ENCODE measurements at regions not wholly inside any gene's neighbourhood (a gene's known extent, or its start where the extent isn't known, plus 50 kb on each side); places are given as distances from the start of the nearest gene placed in this dataset.

DNA sequence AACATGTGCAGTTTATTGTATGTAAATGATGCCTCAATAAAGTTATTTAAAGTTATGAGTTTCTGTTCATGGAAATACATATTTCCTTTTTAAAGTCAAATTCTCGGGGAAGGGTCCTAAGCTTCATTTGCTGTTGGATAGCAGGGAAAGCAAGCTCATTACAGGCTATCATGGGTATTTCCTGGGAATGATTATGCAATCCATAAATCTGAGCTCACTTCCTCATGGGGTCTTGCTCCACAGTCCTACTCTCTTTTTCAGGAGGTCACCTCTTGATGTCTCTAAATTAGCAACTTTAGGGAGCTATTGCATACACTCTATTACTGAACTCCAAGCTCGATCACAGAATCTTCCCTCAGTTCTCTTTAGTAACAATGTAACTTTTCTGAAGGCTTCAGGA, 69.9 kb upstream of the TP63 start:
- ChIA-PET POLR2A (no interaction called here), CTCF (no interaction called here)
- Histone ChIP-seq H3K4me1 (ENCODE audit: control extremely low read depth in 1 of 4, control insufficient read depth in 4 of 4, insufficient read depth in 4 of 4, low read length in 3 of 4) (no peaks in the 10 kb centered on the region), H3K36me3 (ENCODE audit: control insufficient read depth in 4 of 4, insufficient read depth in 4 of 4, low read length in 3 of 4) (no peaks in the 10 kb centered on the region), H3K27me3 (replicated peaks in 2 of 5; ENCODE audit: control insufficient read depth in 4 of 5, insufficient read depth in 5 of 5, low read length in 4 of 5) (no peaks in the 10 kb centered on the region), H3K27ac (ENCODE audit: insufficient read depth in 1 of 2, low read depth in 1 of 2, low read length in 2 of 2, poor library complexity in 1 of 2, severe bottlenecking in 2 of 2) (no peak overlapping the region), H3K4me3 (ENCODE audit: control insufficient read depth in 1 of 7, extremely low read depth in 1 of 7, insufficient read depth in 4 of 7, low read depth in 2 of 7, low read length in 6 of 7) (no peak overlapping the region), H3K9me3 (ENCODE audit: control extremely low read depth in 1 of 5, control insufficient read depth in 4 of 5, insufficient read depth in 2 of 5, low read depth in 1 of 5, low read length in 4 of 5) (no peaks in the 10 kb centered on the region)
- DNase-seq: no peak
- WGBS (ENCODE audit: insufficient coverage): no CpG with 5 or more reads among the region's 2 CpGs

GRCh38 chr3:189563853-189564563, 67.2 kb upstream of the TP63 start:
- ChIA-PET POLR2A (no interaction called here), CTCF (no interaction called here)
- H3K36me3 ChIP-seq (ENCODE audit: control insufficient read depth in 4 of 4, insufficient read depth in 4 of 4, low read length in 3 of 4): no peaks in the 10 kb centered on the region
- H3K9me3 ChIP-seq (ENCODE audit: control extremely low read depth in 1 of 5, control insufficient read depth in 4 of 5, insufficient read depth in 2 of 5, low read depth in 1 of 5, low read length in 4 of 5): no peaks in the 10 kb centered on the region
- no peaks in the 10 kb centered on the region for H3K27me3 ChIP-seq (replicated peaks in 2 of 5; ENCODE audit: control insufficient read depth in 4 of 5, insufficient read depth in 5 of 5, low read length in 4 of 5)
- WGBS (ENCODE audit: insufficient coverage): 77% methylated on average over 5 of the region's 6 CpGs
- no peaks in the 10 kb centered on the region for H3K4me1 ChIP-seq (ENCODE audit: control extremely low read depth in 1 of 4, control insufficient read depth in 4 of 4, insufficient read depth in 4 of 4, low read length in 3 of 4)
- no peak overlapping the region for H3K4me3 ChIP-seq (ENCODE audit: control insufficient read depth in 1 of 7, extremely low read depth in 1 of 7, insufficient read depth in 4 of 7, low read depth in 2 of 7, low read length in 6 of 7)
- no peak overlapping the region for H3K27ac ChIP-seq (ENCODE audit: insufficient read depth in 1 of 2, low read depth in 1 of 2, low read length in 2 of 2, poor library complexity in 1 of 2, severe bottlenecking in 2 of 2)
- peak in 1 of 3 donors; percentile 4 for DNase-seq

GRCh38 chr3:189566550-189567130, 64.5 kb upstream of the TP63 start:
- CTCF ChIA-PET: no interaction called here
- Histone ChIP-seq H3K27ac (ENCODE audit: insufficient read depth in 1 of 2, low read depth in 1 of 2, low read length in 2 of 2, poor library complexity in 1 of 2, severe bottlenecking in 2 of 2) (no peak overlapping the region), H3K4me3 (ENCODE audit: control insufficient read depth in 1 of 7, extremely low read depth in 1 of 7, insufficient read depth in 4 of 7, low read depth in 2 of 7, low read length in 6 of 7) (no peak overlapping the region), H3K9me3 (ENCODE audit: control extremely low read depth in 1 of 5, control insufficient read depth in 4 of 5, insufficient read depth in 2 of 5, low read depth in 1 of 5, low read length in 4 of 5) (no peaks in the 10 kb centered on the region), H3K4me1 (ENCODE audit: control extremely low read depth in 1 of 4, control insufficient read depth in 4 of 4, insufficient read depth in 4 of 4, low read length in 3 of 4) (no peaks in the 10 kb centered on the region), H3K27me3 (replicated peaks in 2 of 5; ENCODE audit: control insufficient read depth in 4 of 5, insufficient read depth in 5 of 5, low read length in 4 of 5) (no peaks in the 10 kb centered on the region), H3K36me3 (ENCODE audit: control insufficient read depth in 4 of 4, insufficient read depth in 4 of 4, low read length in 3 of 4) (no peaks in the 10 kb centered on the region)
- 60% methylated on average over 1 of the region's 2 CpGs for WGBS (ENCODE audit: insufficient coverage)
- DNase-seq: no peak
- POLR2A ChIA-PET: no interaction called here

GRCh38 chr3:189567322-189567721, 63.9 kb upstream of the TP63 start:
- no peaks in the 10 kb centered on the region for H3K36me3 ChIP-seq (ENCODE audit: control insufficient read depth in 4 of 4, insufficient read depth in 4 of 4, low read length in 3 of 4)
- WGBS (ENCODE audit: insufficient coverage): 100% methylated on average over 1 of the region's 2 CpGs
- POLR2A ChIA-PET: no interaction called here
- no peaks in the 10 kb centered on the region for H3K4me1 ChIP-seq (ENCODE audit: control extremely low read depth in 1 of 4, control insufficient read depth in 4 of 4, insufficient read depth in 4 of 4, low read length in 3 of 4)
- no peaks in the 10 kb centered on the region for H3K27me3 ChIP-seq (replicated peaks in 2 of 5; ENCODE audit: control insufficient read depth in 4 of 5, insufficient read depth in 5 of 5, low read length in 4 of 5)
- H3K4me3 ChIP-seq (ENCODE audit: control insufficient read depth in 1 of 7, extremely low read depth in 1 of 7, insufficient read depth in 4 of 7, low read depth in 2 of 7, low read length in 6 of 7): no peak overlapping the region
- DNase-seq: no peak
- CTCF ChIA-PET: no interaction called here
- no peak overlapping the region for H3K27ac ChIP-seq (ENCODE audit: insufficient read depth in 1 of 2, low read depth in 1 of 2, low read length in 2 of 2, poor library complexity in 1 of 2, severe bottlenecking in 2 of 2)
- H3K9me3 ChIP-seq (ENCODE audit: control extremely low read depth in 1 of 5, control insufficient read depth in 4 of 5, insufficient read depth in 2 of 5, low read depth in 1 of 5, low read length in 4 of 5): no peaks in the 10 kb centered on the region

- ChIA-PET CTCF (no interaction called here), POLR2A (no interaction called here)
- no peaks in the 10 kb centered on the region for H3K36me3 ChIP-seq (ENCODE audit: control insufficient read depth in 4 of 4, insufficient read depth in 4 of 4, low read length in 3 of 4)
- no peak overlapping the region for H3K27ac ChIP-seq (ENCODE audit: insufficient read depth in 1 of 2, low read depth in 1 of 2, low read length in 2 of 2, poor library complexity in 1 of 2, severe bottlenecking in 2 of 2)
- no peak overlapping the region for H3K4me3 ChIP-seq (ENCODE audit: control insufficient read depth in 1 of 7, extremely low read depth in 1 of 7, insufficient read depth in 4 of 7, low read depth in 2 of 7, low read length in 6 of 7)
- no peaks in the 10 kb centered on the region for H3K9me3 ChIP-seq (ENCODE audit: control extremely low read depth in 1 of 5, control insufficient read depth in 4 of 5, insufficient read depth in 2 of 5, low read depth in 1 of 5, low read length in 4 of 5)
- DNase-seq: no peak
- H3K4me1 ChIP-seq (ENCODE audit: control extremely low read depth in 1 of 4, control insufficient read depth in 4 of 4, insufficient read depth in 4 of 4, low read length in 3 of 4): no peaks in the 10 kb centered on the region
- WGBS (ENCODE audit: insufficient coverage): 67% methylated on average over 1 of the region's 3 CpGs
- no peaks in the 10 kb centered on the region for H3K27me3 ChIP-seq (replicated peaks in 2 of 5; ENCODE audit: control insufficient read depth in 4 of 5, insufficient read depth in 5 of 5, low read length in 4 of 5)
Measured at GRCh38 chr3:189567766-189568420, 63.3 kb upstream of the TP63 start.

- H3K27me3 ChIP-seq (replicated peaks in 2 of 5; ENCODE audit: control insufficient read depth in 4 of 5, insufficient read depth in 5 of 5, low read length in 4 of 5): no peaks in the 10 kb centered on the region
- no peaks in the 10 kb centered on the region for H3K4me1 ChIP-seq (ENCODE audit: control extremely low read depth in 1 of 4, control insufficient read depth in 4 of 4, insufficient read depth in 4 of 4, low read length in 3 of 4)
- WGBS (ENCODE audit: insufficient coverage): 0% methylated on average over 1 of the region's 4 CpGs
- no peaks in the 10 kb centered on the region for H3K9me3 ChIP-seq (ENCODE audit: control extremely low read depth in 1 of 5, control insufficient read depth in 4 of 5, insufficient read depth in 2 of 5, low read depth in 1 of 5, low read length in 4 of 5)
- no peak overlapping the region for H3K4me3 ChIP-seq (ENCODE audit: control insufficient read depth in 1 of 7, extremely low read depth in 1 of 7, insufficient read depth in 4 of 7, low read depth in 2 of 7, low read length in 6 of 7)
- POLR2A ChIA-PET: no interaction called here
- H3K27ac ChIP-seq (ENCODE audit: insufficient read depth in 1 of 2, low read depth in 1 of 2, low read length in 2 of 2, poor library complexity in 1 of 2, severe bottlenecking in 2 of 2): no peak overlapping the region
- DNase-seq: no peak
- no peaks in the 10 kb centered on the region for H3K36me3 ChIP-seq (ENCODE audit: control insufficient read depth in 4 of 4, insufficient read depth in 4 of 4, low read length in 3 of 4)
- CTCF ChIA-PET: no interaction called here
Measured at GRCh38 chr3:189568961-189569360, 62.2 kb upstream of the TP63 start.

- ChIA-PET POLR2A (no interaction called here), CTCF (no interaction called here)
- 83% methylated on average over 1 of the region's 4 CpGs for WGBS (ENCODE audit: insufficient coverage)
- Histone ChIP-seq H3K27ac (ENCODE audit: insufficient read depth in 1 of 2, low read depth in 1 of 2, low read length in 2 of 2, poor library complexity in 1 of 2, severe bottlenecking in 2 of 2) (no peak overlapping the region), H3K4me3 (ENCODE audit: control insufficient read depth in 1 of 7, extremely low read depth in 1 of 7, insufficient read depth in 4 of 7, low read depth in 2 of 7, low read length in 6 of 7) (no peak overlapping the region), H3K9me3 (ENCODE audit: control extremely low read depth in 1 of 5, control insufficient read depth in 4 of 5, insufficient read depth in 2 of 5, low read depth in 1 of 5, low read length in 4 of 5) (no peaks in the 10 kb centered on the region), H3K4me1 (ENCODE audit: control extremely low read depth in 1 of 4, control insufficient read depth in 4 of 4, insufficient read depth in 4 of 4, low read length in 3 of 4) (no peaks in the 10 kb centered on the region), H3K27me3 (replicated peaks in 2 of 5; ENCODE audit: control insufficient read depth in 4 of 5, insufficient read depth in 5 of 5, low read length in 4 of 5) (no peaks in the 10 kb centered on the region), H3K36me3 (ENCODE audit: control insufficient read depth in 4 of 4, insufficient read depth in 4 of 4, low read length in 3 of 4) (no peaks in the 10 kb centered on the region)
- DNase-seq: no peak
Measured at GRCh38 chr3:189569473-189569872, 61.7 kb upstream of the TP63 start.

Measured in common myeloid progenitor, CD34-positive (primary cell).